ENCODE measurements at regions not wholly inside any gene's neighbourhood (a gene's known extent, or its start where the extent isn't known, plus 50 kb on each side); places are given as distances from the start of the nearest gene placed in this dataset.

GRCh38 chr11:134858783-134859480, 446.9 kb upstream of the B3GAT1 start:
- no peak for TF ChIP-seq CTCF (IDR thresholded peaks at IDR 0.05)
- no peak for TF ChIP-seq EZH2 (IDR thresholded peaks at IDR 0.05)
